ENCODE measurements at regions not wholly inside any gene's neighbourhood (a gene's known extent, or its start where the extent isn't known, plus 50 kb on each side); places are given as distances from the start of the nearest gene placed in this dataset.
"Not testable (repeated sequence)": the region's sequence is repeated elsewhere in the genome, so short reads cannot be mapped to it uniquely, and the experiment has no call there.

- Mint-ChIP-seq H3K27me3 (no peaks in the 10 kb centered on the region), H3K27ac (no peak overlapping the region), H3K4me1 (ENCODE audit: low read depth) (no peaks in the 10 kb centered on the region), H3K9me3 (peaks cover 8% of the 10 kb centered on the region), H3K36me3 (ENCODE audit: low read depth) (no peaks in the 10 kb centered on the region), H3K4me3 (no peak overlapping the region)
These were observed 424.6 kb downstream of the CSNK1G3 start for GRCh38 chr5:123936548-123936947.

GRCh38 chr5:123933812-123934211 is 421.8 kb downstream of the CSNK1G3 start:
- not testable (repeated sequence) for H3K4me3 Mint-ChIP-seq; H3K27me3 Mint-ChIP-seq; H3K27ac Mint-ChIP-seq; H3K36me3 Mint-ChIP-seq (ENCODE audit: low read depth); H3K4me1 Mint-ChIP-seq (ENCODE audit: low read depth); H3K9me3 Mint-ChIP-seq

- Mint-ChIP-seq H3K4me1 (ENCODE audit: low read depth) (no peaks in the 10 kb centered on the region), H3K4me3 (no peak overlapping the region), H3K9me3 (no peaks in the 10 kb centered on the region), H3K36me3 (ENCODE audit: low read depth) (no peaks in the 10 kb centered on the region), H3K27ac (no peak overlapping the region), H3K27me3 (no peaks in the 10 kb centered on the region)
These were observed 417.1 kb downstream of the CSNK1G3 start for GRCh38 chr5:123929055-123929474.

DNA sequence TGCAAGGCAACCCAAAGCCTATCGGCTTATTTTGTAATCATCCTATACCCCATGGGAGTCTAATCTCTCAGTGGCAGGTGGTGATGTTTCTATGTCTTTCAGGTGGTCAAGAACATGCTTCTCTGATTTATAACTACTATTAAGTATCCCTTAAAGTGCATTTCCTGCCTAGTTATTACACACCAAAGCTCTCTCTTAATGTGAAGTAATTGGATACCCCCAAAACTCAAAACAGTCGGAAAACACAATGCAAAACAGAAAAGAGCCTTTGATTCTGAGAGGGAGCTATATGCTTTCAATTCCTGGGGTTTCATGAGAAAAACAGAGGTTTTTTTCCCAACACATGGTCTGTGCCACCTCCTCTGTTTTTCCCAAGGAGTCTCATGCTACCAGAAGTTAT is 416.4 kb downstream of the CSNK1G3 start:
- Mint-ChIP-seq H3K4me3 (no peak overlapping the region), H3K27me3 (no peaks in the 10 kb centered on the region), H3K36me3 (ENCODE audit: low read depth) (no peaks in the 10 kb centered on the region), H3K27ac (no peak overlapping the region), H3K9me3 (no peaks in the 10 kb centered on the region), H3K4me1 (ENCODE audit: low read depth) (no peaks in the 10 kb centered on the region)

DNA sequence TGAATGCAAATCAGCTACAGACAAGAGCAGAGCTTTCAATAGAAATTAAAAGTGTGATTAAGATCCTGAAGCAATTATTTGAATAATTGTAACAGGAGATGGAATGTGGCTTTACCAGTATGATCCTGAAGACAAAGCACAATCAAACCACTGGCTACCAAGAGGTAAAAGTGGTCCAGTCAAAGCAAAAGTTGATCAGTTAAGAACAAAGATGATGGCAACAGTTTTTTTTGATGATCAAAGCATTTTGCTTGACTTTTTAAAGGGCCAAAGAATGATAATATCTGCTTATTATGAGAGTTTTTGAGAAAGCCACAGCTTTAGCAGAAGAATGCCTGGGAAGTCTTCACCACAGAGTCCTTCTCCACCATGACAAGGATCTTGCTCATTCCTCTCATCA is 409.2 kb downstream of the CSNK1G3 start:
- H3K9me3 Mint-ChIP-seq = peaks cover 7% of the 10 kb centered on the region
- no peak overlapping the region for H3K4me3 Mint-ChIP-seq
- H3K27me3 Mint-ChIP-seq = no peaks in the 10 kb centered on the region
- H3K4me1 Mint-ChIP-seq (ENCODE audit: low read depth) = no peaks in the 10 kb centered on the region
- no peaks in the 10 kb centered on the region for H3K36me3 Mint-ChIP-seq (ENCODE audit: low read depth)
- H3K27ac Mint-ChIP-seq = no peak overlapping the region

- H3K9me3 Mint-ChIP-seq = peaks cover 7% of the 10 kb centered on the region
- H3K36me3 Mint-ChIP-seq (ENCODE audit: low read depth) = no peaks in the 10 kb centered on the region
- H3K4me1 Mint-ChIP-seq (ENCODE audit: low read depth) = no peaks in the 10 kb centered on the region
- no peaks in the 10 kb centered on the region for H3K27me3 Mint-ChIP-seq
- no peak overlapping the region for H3K27ac Mint-ChIP-seq
- H3K4me3 Mint-ChIP-seq = no peak overlapping the region
These were observed 404.6 kb downstream of the CSNK1G3 start for GRCh38 chr5:123916345-123917121.

DNA sequence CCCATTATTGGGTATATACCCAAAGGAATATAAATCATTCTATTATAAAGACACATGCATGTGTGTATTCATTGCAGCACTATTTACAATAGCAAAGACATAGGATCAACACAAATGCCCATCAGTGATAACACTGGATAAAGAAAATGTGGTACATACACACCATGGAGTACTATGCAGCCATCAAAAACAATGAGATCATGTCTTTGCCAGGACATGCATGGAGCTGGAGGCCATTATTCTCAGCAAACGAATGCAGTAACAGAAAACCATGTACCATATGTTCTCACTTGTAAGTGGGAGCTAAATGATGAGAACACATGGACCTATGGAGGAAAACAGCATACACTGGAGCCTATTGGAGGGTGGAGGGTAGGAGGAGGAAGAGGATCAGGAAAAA is 402.4 kb downstream of the CSNK1G3 start:
- Mint-ChIP-seq H3K27me3 (no peaks in the 10 kb centered on the region), H3K4me1 (ENCODE audit: low read depth) (no peaks in the 10 kb centered on the region), H3K4me3 (no peak overlapping the region), H3K9me3 (peaks cover 3% of the 10 kb centered on the region), H3K27ac (no peak overlapping the region), H3K36me3 (ENCODE audit: low read depth) (no peaks in the 10 kb centered on the region)

GRCh38 chr5:123907349-123907748 is 395.4 kb downstream of the CSNK1G3 start:
- Mint-ChIP-seq H3K27ac (no peak overlapping the region), H3K4me1 (ENCODE audit: low read depth) (peaks cover 5% of the 10 kb centered on the region), H3K36me3 (ENCODE audit: low read depth) (no peaks in the 10 kb centered on the region), H3K27me3 (no peaks in the 10 kb centered on the region), H3K4me3 (no peak overlapping the region), H3K9me3 (no peaks in the 10 kb centered on the region)

- Mint-ChIP-seq H3K4me1 (ENCODE audit: low read depth) (peaks cover 5% of the 10 kb centered on the region), H3K4me3 (no peak overlapping the region), H3K9me3 (no peaks in the 10 kb centered on the region), H3K36me3 (ENCODE audit: low read depth) (no peaks in the 10 kb centered on the region), H3K27ac (no peak overlapping the region), H3K27me3 (no peaks in the 10 kb centered on the region)
These were observed 394.8 kb downstream of the CSNK1G3 start for GRCh38 chr5:123906698-123907295.

- H3K27me3 Mint-ChIP-seq = no peaks in the 10 kb centered on the region
- no peak overlapping the region for H3K4me3 Mint-ChIP-seq
- no peak overlapping the region for H3K27ac Mint-ChIP-seq
- no peaks in the 10 kb centered on the region for H3K4me1 Mint-ChIP-seq (ENCODE audit: low read depth)
- H3K36me3 Mint-ChIP-seq (ENCODE audit: low read depth) = no peaks in the 10 kb centered on the region
- no peaks in the 10 kb centered on the region for H3K9me3 Mint-ChIP-seq
These were observed 373.1 kb downstream of the CSNK1G3 start for GRCh38 chr5:123885081-123885480.

GRCh38 chr5:123882965-123883345 is 371.0 kb downstream of the CSNK1G3 start:
- Mint-ChIP-seq H3K27ac (no peak overlapping the region), H3K36me3 (ENCODE audit: low read depth) (no peaks in the 10 kb centered on the region), H3K4me3 (no peak overlapping the region), H3K9me3 (no peaks in the 10 kb centered on the region), H3K4me1 (ENCODE audit: low read depth) (no peaks in the 10 kb centered on the region), H3K27me3 (no peaks in the 10 kb centered on the region)

DNA sequence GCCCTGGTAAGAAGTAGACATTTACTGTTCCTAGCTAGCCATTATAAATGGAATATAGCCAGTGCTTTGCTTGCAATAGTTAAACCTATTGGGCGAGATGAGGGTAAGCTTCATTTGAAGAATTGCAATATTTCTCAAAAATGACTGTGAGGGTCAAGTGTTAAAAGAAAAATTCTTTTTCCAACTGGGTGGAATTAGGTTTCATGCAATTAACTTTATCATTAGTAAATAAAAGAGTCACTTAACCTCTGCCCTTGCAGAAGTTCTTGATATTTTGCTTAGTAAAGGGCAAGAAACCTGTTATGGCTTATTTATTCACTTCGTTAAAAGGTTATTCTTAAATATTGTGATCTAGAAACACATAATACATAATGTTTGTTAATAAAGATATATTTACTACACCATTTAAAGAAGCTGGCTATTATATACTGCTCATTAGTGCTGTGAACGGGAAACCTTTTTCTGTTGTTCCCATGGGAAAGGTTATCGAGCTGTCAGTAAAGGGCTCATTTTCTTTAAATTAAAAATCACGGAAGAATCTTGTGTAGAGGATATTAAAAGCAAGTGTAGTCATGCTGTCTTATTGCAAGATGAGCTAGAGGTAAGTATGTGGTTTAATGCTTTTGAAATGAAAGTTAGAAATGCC is 370.5 kb downstream of the CSNK1G3 start:
- Mint-ChIP-seq H3K27me3 (no peaks in the 10 kb centered on the region), H3K36me3 (ENCODE audit: low read depth) (no peaks in the 10 kb centered on the region), H3K27ac (no peak overlapping the region), H3K9me3 (no peaks in the 10 kb centered on the region), H3K4me1 (ENCODE audit: low read depth) (no peaks in the 10 kb centered on the region), H3K4me3 (no peak overlapping the region)

DNA sequence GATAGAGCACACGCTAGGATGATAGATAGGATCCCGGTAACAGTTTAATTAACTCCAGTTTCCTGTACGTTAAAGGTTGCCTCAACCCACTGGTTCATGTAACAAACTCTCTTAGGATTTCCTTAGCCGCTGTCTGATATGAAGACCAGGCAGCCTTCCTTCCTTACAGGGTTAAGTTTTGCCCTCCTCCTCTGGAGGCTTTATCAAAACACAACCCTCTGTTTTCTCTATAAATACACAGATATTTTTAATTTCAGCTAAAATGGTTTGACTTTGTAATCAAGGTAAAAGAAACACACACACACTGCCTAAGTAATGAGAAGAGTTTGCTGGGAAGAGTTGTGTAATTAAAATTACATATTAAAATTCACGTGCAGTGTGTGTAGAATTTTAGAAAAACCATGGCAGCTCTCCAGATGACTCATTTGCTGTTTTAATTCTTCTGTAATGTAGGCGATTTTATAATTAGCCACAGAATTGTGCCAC is 369.8 kb downstream of the CSNK1G3 start:
- no peaks in the 10 kb centered on the region for H3K27me3 Mint-ChIP-seq

GRCh38 chr5:123880875-123881274 is 368.9 kb downstream of the CSNK1G3 start:
- no peak overlapping the region for H3K27ac Mint-ChIP-seq
- no peaks in the 10 kb centered on the region for H3K4me1 Mint-ChIP-seq (ENCODE audit: low read depth)
- no peaks in the 10 kb centered on the region for H3K36me3 Mint-ChIP-seq (ENCODE audit: low read depth)
- no peaks in the 10 kb centered on the region for H3K9me3 Mint-ChIP-seq
- H3K27me3 Mint-ChIP-seq = no peaks in the 10 kb centered on the region
- no peak overlapping the region for H3K4me3 Mint-ChIP-seq

More for the DNA sequence above, 369.8 kb downstream of the CSNK1G3 start:
- H3K4me1 Mint-ChIP-seq (ENCODE audit: low read depth) = no peaks in the 10 kb centered on the region
- H3K9me3 Mint-ChIP-seq = no peaks in the 10 kb centered on the region
- H3K27ac Mint-ChIP-seq = no peak overlapping the region
- H3K4me3 Mint-ChIP-seq = no peak overlapping the region
- no peaks in the 10 kb centered on the region for H3K36me3 Mint-ChIP-seq (ENCODE audit: low read depth)

- Mint-ChIP-seq H3K9me3 (no peaks in the 10 kb centered on the region), H3K27me3 (no peaks in the 10 kb centered on the region), H3K27ac (no peak overlapping the region), H3K4me3 (no peak overlapping the region), H3K36me3 (ENCODE audit: low read depth) (no peaks in the 10 kb centered on the region), H3K4me1 (ENCODE audit: low read depth) (peaks cover 3% of the 10 kb centered on the region)
These were observed 367.1 kb downstream of the CSNK1G3 start for GRCh38 chr5:123879071-123879470.

Data from stimulated activated naive CD8-positive, alpha-beta T cell treated with anti-CD3 and anti-CD28 coated beads, Interleukin-15, Interleukin-2, amounts not matched to agents 100 ng/mL and 50 ng/mL, for 24 hours (primary cell).